ENCODE measurements at regions not wholly inside any gene's neighbourhood (a gene's known extent, or its start where the extent isn't known, plus 50 kb on each side); places are given as distances from the start of the nearest gene placed in this dataset.

- Mint-ChIP-seq H3K9me3 (ENCODE audit: unreplicated experiment) (no peaks in the 10 kb centered on the region), H3K36me3 (ENCODE audit: low read depth, unreplicated experiment) (no peaks in the 10 kb centered on the region), H3K27ac (ENCODE audit: unreplicated experiment) (peak overlapping the region; percentile 100), H3K4me3 (ENCODE audit: unreplicated experiment) (no peak overlapping the region), H3K4me1 (ENCODE audit: low read depth, unreplicated experiment) (peaks cover 48% of the 10 kb centered on the region), H3K27me3 (ENCODE audit: low read depth, unreplicated experiment) (no peaks in the 10 kb centered on the region)
- no peak for TF ChIP-seq EZH2 (IDR thresholded peaks at IDR 0.05; ENCODE audit: insufficient read depth, low read length)
- Histone ChIP-seq H3K36me3 (ENCODE audit: insufficient read depth, low read length) (no peaks in the 10 kb centered on the region), H3K4me2 (ENCODE audit: low read length) (peak overlapping the region; percentile 53), H4K20me1 (ENCODE audit: insufficient read depth, low read length) (no peaks in the 10 kb centered on the region), H3K4me1 (ENCODE audit: insufficient read depth, low read length) (peaks cover 51% of the 10 kb centered on the region), H3K79me2 (ENCODE audit: insufficient read depth, low read length) (no peaks in the 10 kb centered on the region), H3K27me3 (ENCODE audit: insufficient read depth, low read length) (no peaks in the 10 kb centered on the region), H3K4me3 (ENCODE audit: insufficient read depth, low read depth, low read length) (no peak overlapping the region), H3K9me3 (ENCODE audit: insufficient read depth, low read depth, low read length) (no peaks in the 10 kb centered on the region), H3K9ac (ENCODE audit: low read length) (no peak overlapping the region), H2AFZ (ENCODE audit: low read depth, low read length) (no peak overlapping the region), H3K27ac (ENCODE audit: low read depth, low read length) (peak overlapping the region; percentile 92)
- no peak for FAIRE-seq
- peak; percentile 36 for DNase-seq (ENCODE audit: low read depth)
These were observed 286.7 kb upstream of the TENM3 start for GRCh38 chr4:181956512-181956911.

GRCh38 chr4:181957088-181957487 lies 286.1 kb upstream of the TENM3 start:
- Histone ChIP-seq H3K4me2 (ENCODE audit: low read length) (peak overlapping the region; percentile 53), H3K9ac (ENCODE audit: low read length) (no peak overlapping the region), H2AFZ (ENCODE audit: low read depth, low read length) (no peak overlapping the region), H4K20me1 (ENCODE audit: insufficient read depth, low read length) (no peaks in the 10 kb centered on the region), H3K27me3 (ENCODE audit: insufficient read depth, low read length) (no peaks in the 10 kb centered on the region), H3K4me3 (ENCODE audit: insufficient read depth, low read depth, low read length) (peak overlapping the region; percentile 11), H3K9me3 (ENCODE audit: insufficient read depth, low read depth, low read length) (no peaks in the 10 kb centered on the region), H3K79me2 (ENCODE audit: insufficient read depth, low read length) (no peaks in the 10 kb centered on the region), H3K27ac (ENCODE audit: low read depth, low read length) (peak overlapping the region; percentile 92), H3K36me3 (ENCODE audit: insufficient read depth, low read length) (no peaks in the 10 kb centered on the region), H3K4me1 (ENCODE audit: insufficient read depth, low read length) (peaks cover 49% of the 10 kb centered on the region)
- Mint-ChIP-seq H3K27me3 (ENCODE audit: low read depth, unreplicated experiment) (no peaks in the 10 kb centered on the region), H3K27ac (ENCODE audit: unreplicated experiment) (peak overlapping the region; percentile 100), H3K9me3 (ENCODE audit: unreplicated experiment) (no peaks in the 10 kb centered on the region), H3K4me1 (ENCODE audit: low read depth, unreplicated experiment) (peaks cover 48% of the 10 kb centered on the region), H3K4me3 (ENCODE audit: unreplicated experiment) (no peak overlapping the region), H3K36me3 (ENCODE audit: low read depth, unreplicated experiment) (no peaks in the 10 kb centered on the region)
- TF ChIP-seq EZH2 (IDR thresholded peaks at IDR 0.05; ENCODE audit: insufficient read depth, low read length) (no peak), CTCF (IDR thresholded peaks at IDR 0.05; ENCODE audit: insufficient read depth, low read depth, low read length) (no peak)
- FAIRE-seq (peak; percentile 94), DNase-seq (ENCODE audit: low read depth) (peak; percentile 95)

- DNase-seq (ENCODE audit: low read depth) = peak; percentile 22
- Mint-ChIP-seq H3K9me3 (ENCODE audit: unreplicated experiment) (no peaks in the 10 kb centered on the region), H3K4me1 (ENCODE audit: low read depth, unreplicated experiment) (peaks cover 46% of the 10 kb centered on the region), H3K4me3 (ENCODE audit: unreplicated experiment) (no peak overlapping the region), H3K27me3 (ENCODE audit: low read depth, unreplicated experiment) (no peaks in the 10 kb centered on the region), H3K27ac (ENCODE audit: unreplicated experiment) (peak overlapping the region; percentile 100), H3K36me3 (ENCODE audit: low read depth, unreplicated experiment) (no peaks in the 10 kb centered on the region)
- TF ChIP-seq EZH2 (IDR thresholded peaks at IDR 0.05; ENCODE audit: insufficient read depth, low read length) = no peak
- no peak for TF ChIP-seq CTCF (IDR thresholded peaks at IDR 0.05; ENCODE audit: insufficient read depth, low read depth, low read length)
- Histone ChIP-seq H3K27me3 (ENCODE audit: insufficient read depth, low read length) (no peaks in the 10 kb centered on the region), H3K36me3 (ENCODE audit: insufficient read depth, low read length) (no peaks in the 10 kb centered on the region), H3K27ac (ENCODE audit: low read depth, low read length) (peak overlapping the region; percentile 92), H3K4me2 (ENCODE audit: low read length) (no peak overlapping the region), H3K9ac (ENCODE audit: low read length) (peak overlapping the region; percentile 42), H3K4me1 (ENCODE audit: insufficient read depth, low read length) (peaks cover 37% of the 10 kb centered on the region), H3K4me3 (ENCODE audit: insufficient read depth, low read depth, low read length) (no peak overlapping the region), H3K9me3 (ENCODE audit: insufficient read depth, low read depth, low read length) (no peaks in the 10 kb centered on the region), H3K79me2 (ENCODE audit: insufficient read depth, low read length) (no peaks in the 10 kb centered on the region), H2AFZ (ENCODE audit: low read depth, low read length) (no peak overlapping the region), H4K20me1 (ENCODE audit: insufficient read depth, low read length) (no peaks in the 10 kb centered on the region)
- FAIRE-seq = no peak
These were observed 284.8 kb upstream of the TENM3 start for GRCh38 chr4:181958446-181958845.
